Thyroid gland (tissue), 4 donors: ENCODE measurements at regions not wholly inside any gene's neighbourhood (a gene's known extent, or its start where the extent isn't known, plus 50 kb on each side); places are given as distances from the start of the nearest gene placed in this dataset.

ENCODE experiments used
- DNase-seq, 2 donors: peaks; one replicate each; pipeline ENCODE4 v3.0.0-alpha.2; 2019
- H3K27ac ChIP-seq, 3 donors: fragments of 200-600 bp; sonication (generic); 1 replicate in 2 of 3; 2 replicates in 1 of 3; pipeline ENCODE4 v1.5.1; 2016 to 2019; ENCODE audit warnings: mild to moderate bottlenecking in 1 of 3, moderate library complexity in 1 of 3
- H3K27me3 ChIP-seq: fragments of 200-600 bp; sonication (generic); one replicate; pipeline ENCODE4 v1.5.1; 2019
- H3K36me3 ChIP-seq, 2 donors: fragments of 200-600 bp; sonication (generic); one replicate each; pipeline ENCODE4 v1.5.1; 2016 to 2019
- H3K4me1 ChIP-seq, 2 donors: fragments of 200-600 bp; sonication (generic); one replicate each; pipeline ENCODE4 v1.5.1; 2017 to 2019
- H3K4me3 ChIP-seq, 3 donors: fragments of 200-600 bp; sonication (generic); replicated peaks in 1 of 3; 1 replicate in 2 of 3; 2 replicates in 1 of 3; pipeline ENCODE4 v1.5.1; 2016; ENCODE audit warnings: mild to moderate bottlenecking in 1 of 3
- H3K9me3 ChIP-seq: fragments of 200-600 bp; sonication (generic); one replicate; pipeline ENCODE4 v1.5.1; 2017
- POLR2A ChIP-seq, 2 donors: fragments of 450-650 bp; IDR thresholded peaks; one replicate each; pipeline ENCODE4 v1.6.1; 2017; ENCODE audit warnings: antibody characterized with exemption in 2 of 2, mild to moderate bottlenecking in 2 of 2, moderate library complexity in 1 of 2
- WGBS, 2 donors: methylation state at CpG; one replicate each; pipeline ENCODE4 v1.1.5; 2017; 5-methylcytosine and 5-hydroxymethylcytosine counted together
- intact Hi-C: fragments of 100-400 bp; cut with DNase I; formaldehyde crosslinking; loops from one replicate; pipeline ENCODE4 v1.15.1; 2023
- TF ChIP-seq, protein P1 (sequence below), 6 experiments: fragments of 200-600 bp in 3 of 6; fragments of 450-650 bp in 3 of 6; sonication (generic) in 3 of 6; IDR thresholded peaks; one replicate each; pipeline ENCODE4 v1.5.1; 2016 to 2019; ENCODE audit warnings: antibody characterized with exemption in 6 of 6, mild to moderate bottlenecking in 2 of 6, inconsistent platforms in 1 of 6, moderate library complexity in 1 of 6

DNA sequence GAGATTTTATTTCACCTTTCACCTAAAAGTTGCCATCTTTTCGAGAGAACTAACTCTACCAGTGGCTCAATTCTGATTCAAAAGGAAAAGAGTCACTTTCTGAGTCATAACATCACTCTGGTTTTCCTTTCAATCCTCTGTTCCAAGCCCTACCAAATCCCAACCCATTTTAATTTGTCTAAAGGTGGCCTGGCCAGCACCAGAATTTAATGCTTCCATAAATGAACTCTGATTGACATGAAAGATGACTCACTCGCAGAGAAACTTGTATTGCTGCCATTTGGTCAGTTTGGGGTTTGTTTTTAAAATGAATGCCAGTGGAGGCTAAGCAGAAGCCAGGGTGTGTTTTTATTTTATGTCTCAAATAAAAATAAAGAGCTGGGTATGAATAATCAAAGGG is 117.4 kb upstream of the SOX5 start:
- intact Hi-C loops = no loop called here
- no peaks in the 10 kb centered on the region for H3K9me3 ChIP-seq
- TF ChIP-seq POLR2A (IDR thresholded peaks at IDR 0.05) = no peak
- TF ChIP-seq, protein P1, sequence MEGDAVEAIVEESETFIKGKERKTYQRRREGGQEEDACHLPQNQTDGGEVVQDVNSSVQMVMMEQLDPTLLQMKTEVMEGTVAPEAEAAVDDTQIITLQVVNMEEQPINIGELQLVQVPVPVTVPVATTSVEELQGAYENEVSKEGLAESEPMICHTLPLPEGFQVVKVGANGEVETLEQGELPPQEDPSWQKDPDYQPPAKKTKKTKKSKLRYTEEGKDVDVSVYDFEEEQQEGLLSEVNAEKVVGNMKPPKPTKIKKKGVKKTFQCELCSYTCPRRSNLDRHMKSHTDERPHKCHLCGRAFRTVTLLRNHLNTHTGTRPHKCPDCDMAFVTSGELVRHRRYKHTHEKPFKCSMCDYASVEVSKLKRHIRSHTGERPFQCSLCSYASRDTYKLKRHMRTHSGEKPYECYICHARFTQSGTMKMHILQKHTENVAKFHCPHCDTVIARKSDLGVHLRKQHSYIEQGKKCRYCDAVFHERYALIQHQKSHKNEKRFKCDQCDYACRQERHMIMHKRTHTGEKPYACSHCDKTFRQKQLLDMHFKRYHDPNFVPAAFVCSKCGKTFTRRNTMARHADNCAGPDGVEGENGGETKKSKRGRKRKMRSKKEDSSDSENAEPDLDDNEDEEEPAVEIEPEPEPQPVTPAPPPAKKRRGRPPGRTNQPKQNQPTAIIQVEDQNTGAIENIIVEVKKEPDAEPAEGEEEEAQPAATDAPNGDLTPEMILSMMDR (IDR thresholded peaks at IDR 0.05) = no peak
- no peak overlapping the region for H3K4me3 ChIP-seq
- no peak overlapping the region for H3K27ac ChIP-seq
- 81 to 83% methylated on average over 2 of the region's 2 CpGs for WGBS, 2 donors
- peaks cover 3 to 5% of the 10 kb centered on the region in 2 donors for H3K4me1 ChIP-seq
- DNase-seq = no peak
- no peaks in the 10 kb centered on the region for H3K27me3 ChIP-seq
- no peaks in the 10 kb centered on the region for H3K36me3 ChIP-seq

DNA sequence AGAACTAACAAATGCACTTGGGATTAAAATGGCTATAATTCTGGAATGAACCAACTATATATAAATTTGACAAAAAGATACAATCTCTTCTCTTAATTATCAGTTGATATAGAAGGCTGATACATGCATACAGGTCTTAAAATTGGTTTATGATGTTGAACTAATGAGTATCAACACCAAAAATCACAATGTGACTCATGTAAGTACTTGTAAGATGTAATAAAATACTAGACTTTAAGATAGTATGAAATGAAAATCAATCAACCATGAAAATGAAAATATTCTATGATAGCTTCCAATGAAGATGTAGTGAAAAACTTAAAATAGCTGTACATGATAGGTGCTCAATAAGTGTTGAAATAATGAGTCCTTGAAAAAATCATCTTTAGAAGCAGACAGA is 116.6 kb upstream of the SOX5 start:
- H3K9me3 ChIP-seq = no peaks in the 10 kb centered on the region
- H3K4me3 ChIP-seq = no peak overlapping the region
- no peaks in the 10 kb centered on the region for H3K36me3 ChIP-seq
- H3K4me1 ChIP-seq = peaks cover 3 to 5% of the 10 kb centered on the region in 2 donors
- intact Hi-C loops = no loop called here
- TF ChIP-seq, protein P1 (IDR thresholded peaks at IDR 0.05) = no peak
- no peak for TF ChIP-seq POLR2A (IDR thresholded peaks at IDR 0.05)
- no peak for DNase-seq
- H3K27me3 ChIP-seq = no peaks in the 10 kb centered on the region
- H3K27ac ChIP-seq = no peak overlapping the region

DNA sequence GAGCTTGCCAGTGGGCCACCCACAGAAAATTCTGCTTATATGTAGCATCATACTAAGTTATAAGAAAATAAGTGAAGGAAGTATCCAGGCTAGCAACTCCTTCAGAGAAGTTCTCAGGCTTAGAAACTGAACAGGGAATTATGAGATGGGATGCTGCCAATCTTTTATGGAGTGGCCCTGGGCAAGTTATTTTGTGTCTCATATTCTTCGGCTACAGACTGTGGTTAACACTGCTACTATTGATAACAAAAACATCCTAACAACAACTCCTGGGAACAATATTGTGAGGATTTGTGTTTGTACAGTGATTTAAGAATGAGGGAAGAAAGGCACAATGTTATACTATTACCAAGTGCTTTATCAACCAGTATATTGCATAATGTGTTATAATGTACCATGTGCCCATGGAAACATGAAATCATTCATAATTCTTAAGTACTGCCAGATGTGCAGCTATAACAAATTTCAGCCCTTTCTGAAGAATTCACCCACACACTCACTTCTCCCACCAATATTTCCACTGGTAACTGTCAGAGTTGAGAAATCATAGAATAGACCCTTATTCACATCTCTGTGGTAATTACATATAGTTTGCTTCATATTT is 113.3 kb upstream of the SOX5 start:
- Histone ChIP-seq H3K4me3 (no peak overlapping the region), H3K9me3 (no peaks in the 10 kb centered on the region), H3K27me3 (no peaks in the 10 kb centered on the region), H3K4me1 (peaks cover 3 to 5% of the 10 kb centered on the region in 2 donors), H3K36me3 (no peaks in the 10 kb centered on the region), H3K27ac (no peak overlapping the region)
- no peak for DNase-seq
- intact Hi-C loops = no loop called here
- 73 to 94% methylated on average over 1 of the region's 1 CpG for WGBS, 2 donors
- TF ChIP-seq, protein P1 (IDR thresholded peaks at IDR 0.05) = no peak

DNA sequence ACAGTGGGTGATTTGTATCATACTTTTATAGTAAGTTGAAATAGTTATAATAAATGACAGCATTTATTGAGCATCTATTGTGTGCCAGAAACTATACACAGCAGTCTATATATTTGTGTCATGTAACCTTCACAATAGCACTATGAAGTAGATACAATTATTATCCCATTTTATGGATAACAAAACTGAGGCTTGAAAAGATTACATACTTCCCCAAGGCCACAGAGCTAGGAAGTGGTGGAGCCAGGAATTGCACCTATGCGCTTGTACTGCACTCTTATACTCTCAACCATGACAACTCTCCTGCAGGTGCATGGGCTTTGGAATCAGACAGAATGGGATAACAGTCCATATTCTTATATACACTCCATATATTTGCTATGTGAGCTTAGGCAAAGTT is 110.6 kb upstream of the SOX5 start:
- H3K36me3 ChIP-seq = no peaks in the 10 kb centered on the region
- no peak overlapping the region for H3K27ac ChIP-seq
- no peaks in the 10 kb centered on the region for H3K27me3 ChIP-seq
- H3K4me3 ChIP-seq = no peak overlapping the region
- H3K4me1 ChIP-seq = no peaks in the 10 kb centered on the region
- 86 to 95% methylated on average over 1 of the region's 1 CpG for WGBS, 2 donors
- DNase-seq = no peak
- H3K9me3 ChIP-seq = no peaks in the 10 kb centered on the region
- intact Hi-C loops = no loop called here
- no peak for TF ChIP-seq POLR2A (IDR thresholded peaks at IDR 0.05)
- TF ChIP-seq, protein P1 (IDR thresholded peaks at IDR 0.05) = no peak

DNA sequence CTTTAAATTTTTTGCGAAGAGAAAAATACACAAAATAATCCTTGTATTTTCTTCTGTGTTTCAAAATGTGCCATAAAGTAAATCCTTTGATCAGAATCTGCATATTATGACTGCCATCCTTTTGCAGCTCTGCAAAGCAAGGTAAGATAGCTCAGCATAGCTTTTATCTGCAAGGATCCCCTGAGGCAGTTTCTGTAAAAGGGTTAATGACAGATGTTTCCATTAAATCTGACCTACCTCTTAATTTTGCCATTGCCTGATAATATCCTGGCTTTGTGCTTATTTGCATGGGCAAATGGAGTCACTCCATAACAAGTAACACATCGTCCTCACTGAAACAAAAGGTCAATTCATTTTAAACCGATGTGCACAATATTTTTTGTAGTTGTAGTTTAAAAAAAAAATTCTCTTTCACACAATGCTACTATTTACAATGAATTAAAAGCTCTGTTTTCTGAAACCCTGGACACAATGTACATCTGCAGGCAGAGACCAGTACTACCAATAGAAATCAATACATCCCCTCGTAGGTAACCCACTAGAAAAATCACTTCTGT is 108.5 kb upstream of the SOX5 start:
- no peak for DNase-seq
- H3K27ac ChIP-seq = no peak overlapping the region
- H3K4me1 ChIP-seq = no peaks in the 10 kb centered on the region
- no peak for TF ChIP-seq POLR2A (IDR thresholded peaks at IDR 0.05)
- TF ChIP-seq, protein P1 (IDR thresholded peaks at IDR 0.05) = no peak
- no peaks in the 10 kb centered on the region for H3K9me3 ChIP-seq
- H3K4me3 ChIP-seq = no peak overlapping the region
- no peaks in the 10 kb centered on the region for H3K36me3 ChIP-seq
- intact Hi-C loops = no loop called here
- WGBS, 2 donors = 88 to 90% methylated on average over 4 of the region's 4 CpGs
- H3K27me3 ChIP-seq = no peaks in the 10 kb centered on the region
